ENCODE measurements at regions not wholly inside any gene's neighbourhood (a gene's known extent, or its start where the extent isn't known, plus 50 kb on each side); places are given as distances from the start of the nearest gene placed in this dataset.
"Not testable (repeated sequence)": the region's sequence is repeated elsewhere in the genome, so short reads cannot be mapped to it uniquely, and the experiment has no call there.

DNA sequence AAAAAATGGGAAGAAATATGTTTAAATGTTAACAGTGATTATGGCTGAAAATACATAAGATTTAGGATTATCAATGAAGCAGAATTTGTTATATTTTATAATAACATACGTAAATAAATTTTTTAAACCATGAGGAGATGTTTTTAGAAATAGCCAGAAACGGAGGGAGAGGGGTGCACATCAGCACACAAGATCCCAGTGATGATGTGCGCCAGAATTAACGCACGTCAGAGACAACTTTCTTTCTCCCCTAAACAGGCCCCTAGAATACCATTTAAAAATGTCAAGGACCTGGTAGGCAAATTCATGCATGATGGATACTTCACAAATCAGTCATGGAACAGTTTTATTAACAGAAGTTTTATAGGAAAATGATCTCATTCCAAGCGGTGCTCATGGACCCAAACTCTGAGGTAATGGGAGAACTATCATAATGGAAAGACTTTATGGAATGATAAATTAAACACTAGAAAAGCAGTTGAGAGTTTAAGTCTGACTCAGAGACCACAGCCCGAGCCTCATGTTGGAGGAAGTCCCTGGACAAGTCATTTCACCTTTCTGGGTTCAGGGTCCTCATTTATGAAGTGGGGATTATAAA lies 258.9 kb upstream of the GAS1 start:
- DNase-seq: no peak
- no peaks in the 10 kb centered on the region for H3K9me3 ChIP-seq
- no peak overlapping the region for H3K4me3 ChIP-seq
- TF ChIP-seq, protein P1, sequence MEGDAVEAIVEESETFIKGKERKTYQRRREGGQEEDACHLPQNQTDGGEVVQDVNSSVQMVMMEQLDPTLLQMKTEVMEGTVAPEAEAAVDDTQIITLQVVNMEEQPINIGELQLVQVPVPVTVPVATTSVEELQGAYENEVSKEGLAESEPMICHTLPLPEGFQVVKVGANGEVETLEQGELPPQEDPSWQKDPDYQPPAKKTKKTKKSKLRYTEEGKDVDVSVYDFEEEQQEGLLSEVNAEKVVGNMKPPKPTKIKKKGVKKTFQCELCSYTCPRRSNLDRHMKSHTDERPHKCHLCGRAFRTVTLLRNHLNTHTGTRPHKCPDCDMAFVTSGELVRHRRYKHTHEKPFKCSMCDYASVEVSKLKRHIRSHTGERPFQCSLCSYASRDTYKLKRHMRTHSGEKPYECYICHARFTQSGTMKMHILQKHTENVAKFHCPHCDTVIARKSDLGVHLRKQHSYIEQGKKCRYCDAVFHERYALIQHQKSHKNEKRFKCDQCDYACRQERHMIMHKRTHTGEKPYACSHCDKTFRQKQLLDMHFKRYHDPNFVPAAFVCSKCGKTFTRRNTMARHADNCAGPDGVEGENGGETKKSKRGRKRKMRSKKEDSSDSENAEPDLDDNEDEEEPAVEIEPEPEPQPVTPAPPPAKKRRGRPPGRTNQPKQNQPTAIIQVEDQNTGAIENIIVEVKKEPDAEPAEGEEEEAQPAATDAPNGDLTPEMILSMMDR (IDR thresholded peaks at IDR 0.05): no peak
- no peaks in the 10 kb centered on the region for H3K36me3 ChIP-seq
- H3K27me3 ChIP-seq: no peaks in the 10 kb centered on the region
- no peak overlapping the region for H3K27ac ChIP-seq
- intact Hi-C loops (cut with DNase I; ENCODE audit: low total_unique reads): no loop called here
- peaks cover 0 to 6% (median 0%) of the 10 kb centered on the region in 4 donors for H3K4me1 ChIP-seq

DNA sequence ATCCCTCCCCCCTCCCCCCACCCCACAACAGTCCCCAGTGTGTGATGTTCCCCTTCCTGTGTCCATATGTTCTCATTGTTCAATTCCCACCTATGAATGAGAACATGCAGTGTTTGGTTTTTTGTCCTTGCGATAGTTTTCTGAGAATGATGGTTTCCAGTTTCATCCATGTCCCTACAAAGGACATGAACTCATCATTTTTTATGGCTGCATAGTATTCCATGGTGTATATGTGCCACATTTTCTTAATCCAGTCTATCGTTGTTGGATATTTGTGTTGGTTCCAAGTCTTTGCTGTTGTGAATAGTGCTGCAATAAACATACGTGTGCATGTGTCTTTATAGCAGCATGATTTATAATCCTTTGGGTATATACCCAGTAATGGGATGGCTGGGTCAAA lies 263.4 kb upstream of the GAS1 start:
- intact Hi-C loops (cut with DNase I; ENCODE audit: low total_unique reads): not testable (repeated sequence)

DNA sequence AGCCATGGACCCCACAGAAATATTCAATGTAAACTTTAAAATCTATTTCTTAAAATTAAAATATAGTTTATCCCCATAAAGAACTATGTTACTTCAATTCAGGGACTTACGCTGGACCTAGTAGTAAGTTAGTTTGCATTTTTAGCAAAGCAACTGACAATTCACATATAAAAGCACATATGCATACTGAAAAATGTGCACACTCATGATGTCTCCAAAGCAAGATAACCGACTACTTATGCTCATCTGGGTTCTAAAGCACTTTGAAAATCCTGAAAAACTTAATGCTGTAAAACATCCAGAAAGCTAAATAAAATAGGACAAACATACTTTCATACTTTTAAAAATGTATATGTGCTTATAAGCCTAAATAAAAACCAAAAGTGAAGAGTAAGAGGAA lies 264.4 kb upstream of the GAS1 start:
- no peak for DNase-seq
- TF ChIP-seq, protein P1 (IDR thresholded peaks at IDR 0.05): no peak
- intact Hi-C loops (cut with DNase I; ENCODE audit: low total_unique reads): no loop called here
- Histone ChIP-seq H3K4me3 (no peak overlapping the region), H3K27ac (no peak overlapping the region), H3K9me3 (no peaks in the 10 kb centered on the region), H3K27me3 (no peaks in the 10 kb centered on the region), H3K4me1 (no peaks in the 10 kb centered on the region), H3K36me3 (no peaks in the 10 kb centered on the region)

More for the DNA sequence above, 263.4 kb upstream of the GAS1 start:
- H3K27ac ChIP-seq, H3K36me3 ChIP-seq, DNase-seq, H3K9me3 ChIP-seq, H3K4me3 ChIP-seq, H3K27me3 ChIP-seq, H3K4me1 ChIP-seq: not testable (repeated sequence)

DNA sequence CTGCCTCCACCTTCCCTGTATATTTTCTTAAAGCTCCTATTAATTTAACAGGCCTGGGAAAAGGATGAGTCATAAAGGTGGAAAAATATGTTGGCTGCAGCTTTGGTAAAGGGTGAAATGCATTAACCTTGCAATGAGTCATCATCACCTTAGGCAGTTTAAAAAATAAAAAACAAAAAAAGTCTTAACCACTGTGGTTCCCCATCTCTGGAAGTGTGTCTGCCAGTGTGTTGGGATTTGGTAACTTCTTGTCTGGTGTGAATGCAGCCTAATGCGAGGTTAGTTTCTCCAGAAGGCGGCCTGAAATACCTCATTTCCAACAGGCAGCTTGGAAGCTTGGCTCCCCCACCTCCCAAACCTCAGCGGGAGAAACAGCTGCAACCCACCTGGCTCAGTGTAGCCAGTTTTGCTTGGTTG lies 265.3 kb upstream of the GAS1 start:
- no peaks in the 10 kb centered on the region for H3K27me3 ChIP-seq
- no peak overlapping the region for H3K27ac ChIP-seq
- no peak overlapping the region for H3K4me3 ChIP-seq
- TF ChIP-seq, protein P1 (IDR thresholded peaks at IDR 0.05): no peak
- no peaks in the 10 kb centered on the region for H3K4me1 ChIP-seq
- DNase-seq: no peak
- intact Hi-C loops (cut with DNase I; ENCODE audit: low total_unique reads): no loop called here
- no peaks in the 10 kb centered on the region for H3K9me3 ChIP-seq
- no peaks in the 10 kb centered on the region for H3K36me3 ChIP-seq

DNA sequence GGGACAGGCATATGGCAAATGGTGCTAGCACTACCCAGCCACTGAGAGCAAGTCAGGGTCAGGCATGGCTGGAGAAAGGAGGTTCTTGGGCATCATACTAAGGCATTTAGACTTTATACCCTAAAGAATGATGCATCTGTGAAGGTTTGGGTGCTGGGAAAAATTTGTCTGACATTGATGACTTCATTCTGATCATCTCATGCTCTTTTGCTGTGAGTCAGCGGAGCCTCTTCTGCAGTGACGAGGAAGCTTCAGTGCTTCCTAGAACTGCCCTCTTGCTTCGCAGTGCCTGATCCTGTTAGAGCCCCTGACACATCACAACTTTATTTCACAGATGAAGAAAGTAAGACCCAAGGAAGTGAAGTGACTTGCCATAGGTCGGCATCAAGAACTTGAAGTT lies 266.6 kb upstream of the GAS1 start:
- TF ChIP-seq, protein P1 (IDR thresholded peaks at IDR 0.05): no peak
- no peaks in the 10 kb centered on the region for H3K36me3 ChIP-seq
- no peaks in the 10 kb centered on the region for H3K4me1 ChIP-seq
- H3K27me3 ChIP-seq: no peaks in the 10 kb centered on the region
- H3K27ac ChIP-seq: no peak overlapping the region
- intact Hi-C loops (cut with DNase I; ENCODE audit: low total_unique reads): no loop called here
- DNase-seq: no peak
- H3K4me3 ChIP-seq: no peak overlapping the region
- H3K9me3 ChIP-seq: no peaks in the 10 kb centered on the region

DNA sequence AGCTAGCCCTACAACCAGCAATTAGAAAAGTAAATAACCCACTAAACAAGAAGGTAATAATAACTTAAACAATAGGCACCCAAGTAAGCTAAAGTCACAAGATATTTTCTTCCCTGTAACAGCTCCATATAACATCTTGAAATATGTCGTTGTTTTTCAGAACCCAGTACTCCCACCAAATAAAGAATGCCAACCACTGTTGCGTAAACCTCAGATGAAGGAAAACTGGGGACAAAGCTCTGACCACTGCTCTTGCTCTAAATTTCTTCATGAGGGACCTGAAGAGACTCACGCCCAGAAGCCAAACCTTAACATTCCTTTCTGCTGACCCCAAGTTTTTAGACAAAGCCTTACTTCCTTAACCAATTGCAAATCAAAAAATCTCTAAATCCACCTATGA lies 267.7 kb upstream of the GAS1 start:
- no peak overlapping the region for H3K27ac ChIP-seq
- H3K36me3 ChIP-seq: no peaks in the 10 kb centered on the region
- H3K9me3 ChIP-seq: no peaks in the 10 kb centered on the region
- DNase-seq: no peak
- H3K4me3 ChIP-seq: no peak overlapping the region
- H3K27me3 ChIP-seq: no peaks in the 10 kb centered on the region
- H3K4me1 ChIP-seq: no peaks in the 10 kb centered on the region
- TF ChIP-seq, protein P1 (IDR thresholded peaks at IDR 0.05): no peak
- intact Hi-C loops (cut with DNase I; ENCODE audit: low total_unique reads): no loop called here

Measured in tibial artery (tissue), 4 donors.